Left cardiac atrium (tissue), 4 donors: ENCODE measurements at regions not wholly inside any gene's neighbourhood (a gene's known extent, or its start where the extent isn't known, plus 50 kb on each side); places are given as distances from the start of the nearest gene placed in this dataset.

Experiments used
- ATAC-seq, 2 donors: fragments of 200-7000 bp; cut with Tn5 transposase; one replicate each; pipeline ENCODE4 v1.9.1; 2020; ENCODE audit warnings: mild to moderate bottlenecking in 2 of 2, moderate library complexity in 2 of 2
- DNase-seq: peaks from one replicate; pipeline ENCODE4 v3.0.0-alpha.2; 2020
- intact Hi-C, 2 donors: fragments of 100-400 bp; cut with DNase I; formaldehyde crosslinking; loops; one replicate each; pipeline versions ENCODE4 v1.14.1 to v1.15.1; 2022 to 2023
- donor health status: DM: no; HTN: yes; CAD: no.
- donor health status: DM: no; HTN: yes; CAD: no; lungs with severe emphysema.
- donor health status: DM: yes; HTN: yes; CAD: no.
- donor health status: Dilated cardiomyopathy.

DNA sequence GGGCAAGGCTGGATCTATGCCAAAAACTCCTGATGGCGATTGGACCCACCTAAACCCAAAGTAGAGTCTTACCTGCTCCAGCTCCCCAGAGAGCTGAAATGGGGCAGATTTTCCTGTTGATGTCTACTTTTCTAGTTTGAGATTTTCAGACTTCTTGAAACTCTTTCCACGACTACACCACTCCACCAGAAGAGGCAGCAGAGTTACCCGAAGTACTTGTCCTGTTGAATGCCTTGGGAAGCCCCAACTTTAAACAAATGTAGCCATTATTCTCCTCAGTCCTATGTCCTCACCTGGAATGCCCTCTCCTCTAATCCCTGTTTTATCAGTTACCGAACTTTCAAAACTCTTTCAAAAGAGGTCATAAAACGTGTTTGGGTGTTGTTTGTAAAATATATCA, 843.8 kb downstream of the VGLL3 start:
- ATAC-seq (no peak), DNase-seq (no peak)

DNA sequence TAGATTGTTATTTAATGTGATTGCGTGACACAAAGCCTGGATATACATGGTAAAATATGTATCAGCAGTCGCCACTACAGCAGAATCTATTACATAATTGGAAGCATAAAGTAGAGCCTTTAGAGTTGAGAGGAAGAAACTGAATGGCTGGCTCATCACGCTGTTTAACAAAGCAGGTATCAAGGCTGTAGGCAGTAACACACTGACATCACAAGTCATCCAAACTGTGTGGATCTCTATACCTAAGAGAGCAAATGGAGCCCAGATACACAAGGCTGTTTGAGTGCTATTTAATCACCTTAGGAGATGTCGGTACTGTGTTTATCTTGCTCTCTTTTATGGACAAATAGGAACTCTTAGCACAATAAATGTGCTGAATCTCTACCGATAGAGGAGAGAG, 864.4 kb downstream of the VGLL3 start:
- ATAC-seq (no peak), DNase-seq (no peak)
- intact Hi-C loops, result no loop called here

More for the DNA sequence above, 843.8 kb downstream of the VGLL3 start:
- intact Hi-C loops, result no loop called here
